ENCODE measurements at regions not wholly inside any gene's neighbourhood (a gene's known extent, or its start where the extent isn't known, plus 50 kb on each side); places are given as distances from the start of the nearest gene placed in this dataset.
A peak's percentile ranks its signal among the peaks of the same experiment; 100 is the strongest.

DNA sequence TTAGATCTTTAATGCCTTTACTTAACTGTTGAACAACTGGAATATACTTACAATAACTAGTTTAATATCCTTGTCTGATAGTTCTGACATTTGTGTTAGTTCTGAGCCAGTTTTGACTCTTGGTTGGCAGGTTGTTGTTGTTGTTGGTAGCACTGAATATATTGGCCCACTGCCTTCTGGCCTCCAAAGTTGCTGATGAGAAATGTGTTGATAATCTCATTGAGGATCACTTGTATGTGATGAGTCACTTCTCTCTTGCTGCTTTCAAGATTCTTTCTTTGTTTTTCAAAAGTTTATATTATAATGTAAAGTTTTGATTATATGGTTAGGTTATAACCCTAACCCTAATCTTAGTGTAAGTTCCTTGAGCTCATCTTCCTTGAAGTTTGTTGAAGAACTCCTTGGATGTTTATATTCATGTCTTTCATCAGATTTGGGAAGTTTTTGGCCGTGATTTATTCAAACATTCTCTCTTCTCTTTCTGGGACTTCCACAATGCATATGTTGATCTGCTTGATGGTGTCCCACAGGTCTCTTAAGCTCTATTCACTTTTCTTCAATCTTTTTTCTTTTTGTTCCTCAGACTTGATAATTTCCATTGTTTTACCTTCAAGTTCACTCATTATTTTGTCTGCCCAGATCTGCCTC, 149.7 kb downstream of the FGF18 start:
- no peaks in the 10 kb centered on the region for H3K27me3 ChIP-seq (ENCODE audit: control insufficient read depth in 5 of 5, insufficient read depth in 4 of 5, low read length in 5 of 5)
- H3K4me3 ChIP-seq (ENCODE audit: low read depth in 1 of 5, low read length in 5 of 5) = no peak overlapping the region
- H3K27ac ChIP-seq (ENCODE audit: low read depth, low read length) = no peak overlapping the region
- H3K9ac ChIP-seq (ENCODE audit: low read length in 5 of 5) = no peak overlapping the region
- H3K4me1 ChIP-seq (ENCODE audit: control insufficient read depth in 5 of 5, insufficient read depth in 5 of 5, low read length in 5 of 5) = peaks cover 0 to 3% (median 0%) of the 10 kb centered on the region in 5 donors
- H3K9me3 ChIP-seq (ENCODE audit: control insufficient read depth in 5 of 5, low read length in 5 of 5) = peaks cover 4 to 21% (median 13%) of the 10 kb centered on the region in 5 donors
- no peaks in the 10 kb centered on the region for H3K36me3 ChIP-seq (ENCODE audit: control insufficient read depth in 5 of 5, insufficient read depth in 5 of 5, low read length in 5 of 5)

DNA sequence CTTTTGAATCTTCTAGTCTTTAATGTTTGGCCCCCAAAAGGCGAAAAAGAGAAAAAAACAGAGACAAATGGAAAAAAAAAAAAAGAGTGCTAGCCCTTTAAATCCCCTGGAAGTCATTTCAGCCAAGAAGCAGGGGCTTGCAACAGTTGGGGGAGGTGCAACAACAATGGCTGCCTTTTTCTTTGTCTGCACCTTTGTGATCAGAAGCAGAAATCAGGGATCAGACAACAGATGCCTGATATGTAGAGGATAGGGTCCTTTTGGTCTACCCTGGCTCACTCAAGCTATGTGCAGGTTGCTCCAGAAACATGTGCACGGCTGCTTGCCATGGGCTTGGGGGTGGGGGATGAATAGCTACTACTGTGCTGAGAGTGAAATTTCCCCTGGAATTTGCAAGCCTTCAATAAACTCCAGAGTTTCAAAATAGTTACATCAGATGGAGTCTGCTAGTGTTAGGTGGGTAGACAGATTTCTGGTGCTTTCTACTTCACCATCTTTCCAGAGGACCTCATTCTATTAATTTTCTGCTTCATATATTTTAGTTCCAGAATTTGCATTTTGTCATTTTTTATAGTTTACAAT, 150.9 kb downstream of the FGF18 start:
- Histone ChIP-seq H3K4me3 (ENCODE audit: low read depth in 1 of 5, low read length in 5 of 5) (no peak overlapping the region), H3K4me1 (ENCODE audit: control insufficient read depth in 5 of 5, insufficient read depth in 5 of 5, low read length in 5 of 5) (peaks cover 0 to 3% (median 0%) of the 10 kb centered on the region in 5 donors), H3K27ac (ENCODE audit: low read depth, low read length) (no peak overlapping the region), H3K9ac (ENCODE audit: low read length in 5 of 5) (no peak overlapping the region), H3K36me3 (ENCODE audit: control insufficient read depth in 5 of 5, insufficient read depth in 5 of 5, low read length in 5 of 5) (no peaks in the 10 kb centered on the region), H3K27me3 (ENCODE audit: control insufficient read depth in 5 of 5, insufficient read depth in 4 of 5, low read length in 5 of 5) (peaks cover 0 to 5% (median 0%) of the 10 kb centered on the region in 5 donors), H3K9me3 (ENCODE audit: control insufficient read depth in 5 of 5, low read length in 5 of 5) (peaks cover 4 to 21% (median 13%) of the 10 kb centered on the region in 5 donors)

DNA sequence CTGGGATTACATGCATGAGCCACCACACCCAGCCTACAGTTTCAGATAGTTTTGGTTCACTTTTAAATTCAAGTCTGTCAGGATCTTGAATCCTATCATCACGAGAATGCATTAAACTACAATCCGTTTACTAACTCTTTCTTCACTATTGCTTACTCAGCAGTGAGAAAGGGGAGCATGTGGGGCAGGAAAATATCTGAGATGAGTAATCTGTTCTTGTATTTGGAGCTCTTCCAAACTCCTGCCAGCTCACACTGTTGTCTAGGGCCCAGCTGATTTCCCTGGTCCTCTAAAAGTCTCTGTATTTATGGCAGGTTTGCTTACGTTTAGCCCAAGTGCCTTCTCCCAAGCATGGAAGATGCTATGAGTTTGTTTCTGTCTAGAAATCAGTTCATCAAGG, 152.2 kb downstream of the FGF18 start:
- Histone ChIP-seq H3K4me3 (ENCODE audit: low read depth in 1 of 5, low read length in 5 of 5) (no peak overlapping the region), H3K36me3 (ENCODE audit: control insufficient read depth in 5 of 5, insufficient read depth in 5 of 5, low read length in 5 of 5) (no peaks in the 10 kb centered on the region), H3K27ac (ENCODE audit: low read depth, low read length) (no peak overlapping the region), H3K27me3 (ENCODE audit: control insufficient read depth in 5 of 5, insufficient read depth in 4 of 5, low read length in 5 of 5) (peaks cover 0 to 5% (median 0%) of the 10 kb centered on the region in 5 donors), H3K9me3 (ENCODE audit: control insufficient read depth in 5 of 5, low read length in 5 of 5) (peaks cover 4 to 27% (median 15%) of the 10 kb centered on the region in 5 donors), H3K9ac (ENCODE audit: low read length in 5 of 5) (no peak overlapping the region), H3K4me1 (ENCODE audit: control insufficient read depth in 5 of 5, insufficient read depth in 5 of 5, low read length in 5 of 5) (peaks cover 0 to 3% (median 0%) of the 10 kb centered on the region in 5 donors)

DNA sequence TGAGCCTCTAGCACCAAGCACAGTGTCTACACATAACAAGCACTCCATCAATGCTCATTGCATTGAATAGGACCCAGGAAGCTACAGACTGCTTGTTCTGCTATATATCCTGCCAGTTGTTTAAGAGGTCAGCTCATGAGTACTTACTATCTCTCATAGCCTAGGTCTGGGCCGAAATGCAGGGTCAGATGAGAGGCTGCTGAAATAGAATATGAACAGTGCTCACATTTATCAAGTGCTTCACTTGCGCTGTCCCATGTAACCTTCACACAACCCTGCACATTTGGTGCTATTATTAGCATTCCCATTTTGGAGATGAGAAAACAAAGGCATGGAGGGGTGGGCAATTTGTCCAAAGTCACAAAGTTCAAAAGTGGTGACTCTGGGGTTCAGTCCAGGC, 153.6 kb downstream of the FGF18 start:
- H3K27ac ChIP-seq (ENCODE audit: low read depth, low read length) = no peak overlapping the region
- no peaks in the 10 kb centered on the region for H3K36me3 ChIP-seq (ENCODE audit: control insufficient read depth in 5 of 5, insufficient read depth in 5 of 5, low read length in 5 of 5)
- H3K4me3 ChIP-seq (ENCODE audit: low read depth in 1 of 5, low read length in 5 of 5) = no peak overlapping the region
- H3K27me3 ChIP-seq (ENCODE audit: control insufficient read depth in 5 of 5, insufficient read depth in 4 of 5, low read length in 5 of 5) = peaks cover 0 to 5% (median 0%) of the 10 kb centered on the region in 5 donors
- H3K9me3 ChIP-seq (ENCODE audit: control insufficient read depth in 5 of 5, low read length in 5 of 5) = peaks cover 4 to 27% (median 15%) of the 10 kb centered on the region in 5 donors
- no peak overlapping the region for H3K9ac ChIP-seq (ENCODE audit: low read length in 5 of 5)
- H3K4me1 ChIP-seq (ENCODE audit: control insufficient read depth in 5 of 5, insufficient read depth in 5 of 5, low read length in 5 of 5) = peaks cover 3 to 7% (median 3%) of the 10 kb centered on the region in 5 donors

DNA sequence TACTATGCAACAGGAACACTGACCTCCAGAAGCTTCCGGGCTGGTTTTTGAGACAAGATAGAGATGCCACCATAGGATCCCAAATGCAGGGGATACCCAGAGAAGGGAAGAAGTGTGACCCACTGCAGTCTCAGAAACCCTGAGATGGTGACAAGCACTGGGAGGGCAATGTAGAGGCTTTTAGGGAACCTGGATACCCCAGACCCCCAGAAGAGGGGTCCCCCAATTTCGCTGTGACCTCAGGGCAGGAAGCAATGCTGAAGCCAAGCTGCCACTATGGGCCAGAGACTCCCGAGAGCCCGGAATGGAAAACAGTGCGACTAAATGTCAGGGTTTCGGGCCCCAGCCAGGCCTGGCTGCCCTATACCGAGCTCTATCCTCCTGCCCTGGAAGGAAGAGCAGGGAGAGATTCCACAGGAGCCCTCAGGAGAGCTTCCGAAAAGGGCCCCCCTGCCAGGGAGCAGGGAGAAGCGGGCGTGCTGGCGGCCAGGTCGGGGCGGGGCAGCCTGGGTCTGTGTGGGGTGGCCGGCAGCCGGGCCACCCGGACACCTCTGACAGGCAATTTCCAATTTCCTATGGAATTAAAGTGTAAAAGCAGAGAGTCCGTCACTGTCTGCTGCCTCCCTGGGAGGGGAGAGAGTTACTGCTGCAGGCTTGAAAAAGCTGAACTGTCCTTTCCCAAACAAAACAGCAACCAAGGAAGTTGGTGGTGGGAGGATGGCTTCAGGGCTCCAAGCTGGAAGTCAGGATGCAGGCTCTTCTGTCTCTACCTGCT, 154.2 kb downstream of the FGF18 start:
- H3K36me3 ChIP-seq (ENCODE audit: control insufficient read depth in 5 of 5, insufficient read depth in 5 of 5, low read length in 5 of 5) = no peaks in the 10 kb centered on the region
- H3K27me3 ChIP-seq (ENCODE audit: control insufficient read depth in 5 of 5, insufficient read depth in 4 of 5, low read length in 5 of 5) = peaks cover 0 to 5% (median 0%) of the 10 kb centered on the region in 5 donors
- H3K9ac ChIP-seq (ENCODE audit: low read length in 5 of 5) = no peak overlapping the region
- peaks cover 3 to 13% (median 9%) of the 10 kb centered on the region in 5 donors for H3K4me1 ChIP-seq (ENCODE audit: control insufficient read depth in 5 of 5, insufficient read depth in 5 of 5, low read length in 5 of 5)
- no peak overlapping the region for H3K4me3 ChIP-seq (ENCODE audit: low read depth in 1 of 5, low read length in 5 of 5)
- H3K27ac ChIP-seq (ENCODE audit: low read depth, low read length) = peak overlapping the region; percentile 50
- peaks cover 4 to 26% (median 13%) of the 10 kb centered on the region in 5 donors for H3K9me3 ChIP-seq (ENCODE audit: control insufficient read depth in 5 of 5, low read length in 5 of 5)

DNA sequence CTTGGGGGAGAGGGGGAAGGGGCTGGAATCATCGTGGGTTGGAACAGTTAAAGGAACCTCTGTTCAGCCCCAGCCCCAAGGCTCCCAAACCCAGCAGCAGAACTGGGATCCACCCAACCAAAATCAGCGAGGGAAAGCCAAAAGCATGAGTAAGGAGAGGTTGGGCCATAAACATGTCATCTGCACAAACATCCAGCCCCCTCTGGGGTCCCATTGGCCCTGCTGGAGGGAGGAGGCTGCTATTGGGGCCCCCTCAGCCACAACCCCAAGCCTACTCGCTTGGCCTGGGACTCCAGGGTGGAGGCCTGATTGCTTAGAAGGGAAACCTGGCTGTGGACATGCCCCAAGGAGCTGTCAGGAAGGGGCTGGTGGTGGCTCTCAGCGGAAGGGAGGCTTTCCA, 154.9 kb downstream of the FGF18 start:
- peak overlapping the region; percentile 50 for H3K27ac ChIP-seq (ENCODE audit: low read depth, low read length)
- no peak overlapping the region for H3K4me3 ChIP-seq (ENCODE audit: low read depth in 1 of 5, low read length in 5 of 5)
- no peaks in the 10 kb centered on the region for H3K36me3 ChIP-seq (ENCODE audit: control insufficient read depth in 5 of 5, insufficient read depth in 5 of 5, low read length in 5 of 5)
- no peak overlapping the region for H3K9ac ChIP-seq (ENCODE audit: low read length in 5 of 5)
- peaks cover 0 to 8% (median 0%) of the 10 kb centered on the region in 5 donors for H3K27me3 ChIP-seq (ENCODE audit: control insufficient read depth in 5 of 5, insufficient read depth in 4 of 5, low read length in 5 of 5)
- peaks cover 2 to 19% (median 12%) of the 10 kb centered on the region in 5 donors for H3K9me3 ChIP-seq (ENCODE audit: control insufficient read depth in 5 of 5, low read length in 5 of 5)
- peaks cover 7 to 21% (median 16%) of the 10 kb centered on the region in 5 donors for H3K4me1 ChIP-seq (ENCODE audit: control insufficient read depth in 5 of 5, insufficient read depth in 5 of 5, low read length in 5 of 5)

DNA sequence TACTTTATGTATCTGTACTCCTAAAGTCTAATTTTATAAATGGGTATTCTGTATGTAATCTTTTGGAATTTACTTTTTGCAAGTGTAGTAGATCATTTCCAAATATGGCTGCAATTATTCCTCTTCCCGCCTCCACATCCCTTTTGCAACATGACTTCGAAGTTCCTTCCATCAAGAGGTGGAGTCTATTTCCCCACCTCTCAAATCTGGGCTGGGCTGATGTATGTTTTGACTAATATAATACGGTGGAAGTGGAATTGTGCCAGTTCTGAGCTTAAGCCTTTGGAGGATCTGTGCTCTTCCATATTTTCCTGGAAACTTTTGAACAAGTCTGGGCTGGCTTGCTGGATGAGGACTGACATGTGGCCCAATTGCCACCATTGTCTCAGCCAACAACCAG, 155.9 kb downstream of the FGF18 start:
- Histone ChIP-seq H3K9ac (ENCODE audit: low read length in 5 of 5) (no peak overlapping the region), H3K9me3 (ENCODE audit: control insufficient read depth in 5 of 5, low read length in 5 of 5) (peaks cover 0 to 11% (median 4%) of the 10 kb centered on the region in 5 donors), H3K27ac (ENCODE audit: low read depth, low read length) (no peak overlapping the region), H3K4me3 (ENCODE audit: low read depth in 1 of 5, low read length in 5 of 5) (no peak overlapping the region), H3K36me3 (ENCODE audit: control insufficient read depth in 5 of 5, insufficient read depth in 5 of 5, low read length in 5 of 5) (no peaks in the 10 kb centered on the region), H3K27me3 (ENCODE audit: control insufficient read depth in 5 of 5, insufficient read depth in 4 of 5, low read length in 5 of 5) (peaks cover 0 to 8% (median 0%) of the 10 kb centered on the region in 5 donors), H3K4me1 (ENCODE audit: control insufficient read depth in 5 of 5, insufficient read depth in 5 of 5, low read length in 5 of 5) (peaks cover 7 to 25% (median 21%) of the 10 kb centered on the region in 5 donors)

DNA sequence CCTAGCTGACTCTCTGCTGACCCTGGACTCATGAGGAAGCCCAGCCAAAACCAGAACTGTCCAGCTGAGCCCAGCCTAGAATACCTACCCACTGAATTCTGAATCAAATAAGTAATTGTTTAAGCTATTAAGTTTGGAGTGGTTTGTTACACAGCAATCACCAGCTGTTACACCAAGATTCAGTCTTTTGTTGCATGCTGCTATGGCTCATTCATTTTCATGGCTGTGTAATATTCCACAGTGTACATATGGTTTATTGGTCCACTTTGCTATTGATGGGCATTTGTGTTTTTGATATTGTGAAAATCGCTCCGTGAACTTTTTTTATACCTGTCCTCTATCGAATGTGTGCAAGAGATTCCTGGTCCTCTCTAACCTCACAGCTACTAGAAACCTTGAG, 156.4 kb downstream of the FGF18 start:
- peaks cover 7 to 29% (median 21%) of the 10 kb centered on the region in 5 donors for H3K4me1 ChIP-seq (ENCODE audit: control insufficient read depth in 5 of 5, insufficient read depth in 5 of 5, low read length in 5 of 5)
- peaks cover 0 to 9% (median 4%) of the 10 kb centered on the region in 5 donors for H3K9me3 ChIP-seq (ENCODE audit: control insufficient read depth in 5 of 5, low read length in 5 of 5)
- no peak overlapping the region for H3K27ac ChIP-seq (ENCODE audit: low read depth, low read length)
- no peak overlapping the region for H3K9ac ChIP-seq (ENCODE audit: low read length in 5 of 5)
- H3K27me3 ChIP-seq (ENCODE audit: control insufficient read depth in 5 of 5, insufficient read depth in 4 of 5, low read length in 5 of 5) = peaks cover 0 to 8% (median 0%) of the 10 kb centered on the region in 5 donors
- H3K4me3 ChIP-seq (ENCODE audit: low read depth in 1 of 5, low read length in 5 of 5) = no peak overlapping the region
- H3K36me3 ChIP-seq (ENCODE audit: control insufficient read depth in 5 of 5, insufficient read depth in 5 of 5, low read length in 5 of 5) = no peaks in the 10 kb centered on the region

DNA sequence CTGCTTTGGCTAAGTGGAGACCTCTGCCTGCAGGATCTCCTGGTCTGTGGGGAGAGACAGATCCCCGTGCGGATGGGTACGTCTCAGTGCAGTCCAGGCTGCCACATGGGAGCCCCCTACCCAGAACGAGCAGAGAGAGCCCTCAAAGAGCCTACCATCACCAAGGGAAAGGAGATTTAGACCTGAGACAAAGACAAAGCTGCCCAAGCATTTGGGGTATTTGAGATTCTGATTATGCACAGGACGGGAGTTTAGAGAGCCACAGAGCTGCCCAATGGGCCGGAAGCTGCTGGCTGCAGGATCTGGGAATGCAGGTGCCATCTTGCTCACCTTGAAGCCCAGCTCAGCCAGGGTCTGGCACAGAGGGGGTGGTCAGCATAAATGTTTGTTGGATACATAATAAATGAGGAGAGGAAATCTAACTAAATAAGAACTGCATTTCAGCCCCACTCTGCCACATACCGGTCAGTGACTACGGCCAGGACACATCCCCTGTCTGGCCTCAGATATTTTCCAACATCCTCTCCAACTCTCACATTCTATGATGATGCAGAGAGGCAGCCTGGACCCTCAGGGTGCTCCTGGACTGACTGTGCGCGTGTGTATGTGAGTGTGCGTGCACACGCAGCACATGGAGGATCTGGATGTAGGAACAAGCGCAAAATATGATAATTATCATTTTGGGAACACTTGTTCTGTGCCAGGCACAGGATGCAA, 157.8 kb downstream of the FGF18 start:
- H3K4me3 ChIP-seq (ENCODE audit: low read depth in 1 of 5, low read length in 5 of 5) = no peak overlapping the region
- peaks cover 0 to 8% (median 0%) of the 10 kb centered on the region in 5 donors for H3K27me3 ChIP-seq (ENCODE audit: control insufficient read depth in 5 of 5, insufficient read depth in 4 of 5, low read length in 5 of 5)
- peaks cover 0 to 6% (median 2%) of the 10 kb centered on the region in 5 donors for H3K9me3 ChIP-seq (ENCODE audit: control insufficient read depth in 5 of 5, low read length in 5 of 5)
- peaks cover 7 to 32% (median 21%) of the 10 kb centered on the region in 5 donors for H3K4me1 ChIP-seq (ENCODE audit: control insufficient read depth in 5 of 5, insufficient read depth in 5 of 5, low read length in 5 of 5)
- H3K27ac ChIP-seq (ENCODE audit: low read depth, low read length) = no peak overlapping the region
- H3K9ac ChIP-seq (ENCODE audit: low read length in 5 of 5) = no peak overlapping the region
- no peaks in the 10 kb centered on the region for H3K36me3 ChIP-seq (ENCODE audit: control insufficient read depth in 5 of 5, insufficient read depth in 5 of 5, low read length in 5 of 5)

Data from subcutaneous abdominal adipose tissue (tissue), 5 donors.